IMR-90 (cell line): ENCODE measurements at regions not wholly inside any gene's neighbourhood (a gene's known extent, or its start where the extent isn't known, plus 50 kb on each side); places are given as distances from the start of the nearest gene placed in this dataset.

Experiments used
- ATAC-seq: fragments of 200-7000 bp; cut with Tn5 transposase; 2 replicates; pipeline ENCODE4 v1.9.1; 2020; ENCODE audit warnings: low read depth, mild to moderate bottlenecking, moderate library complexity
- BruUV-seq: library from RNA; stranded (reverse); fragments of 400-500 nt; replicated peaks from 2 replicates; lab custom pipeline; 2021; lab: Mats Ljungman, UMichigan
- CTCF ChIA-PET: fragments of 300-600 bp; formaldehyde crosslinking; extraction: SDS; loops from one replicate; lab custom pipeline; 2021; ENCODE audit warnings: antibody characterized with exemption; lab: Yijun Ruan, JAX
- POLR2A ChIA-PET: fragments of 300-600 bp; sonication (Branson Sonifier 250); formaldehyde crosslinking; loops from one replicate; lab custom pipeline; 2022; ENCODE audit warnings: antibody characterized with exemption; ENCODE audit not compliant: unreplicated experiment; lab: Charles Lee
- DNase-seq: peaks from one replicate; pipeline ENCODE4 v3.0.0; 2013
- H2AFZ ChIP-seq: replicated peaks from 2 replicates; pipeline ENCODE3; 2013; ENCODE audit warnings: low read length, mild to moderate bottlenecking; ENCODE audit not compliant: poor library complexity
- H2AK5ac ChIP-seq: 2 replicates; pipeline ENCODE4 v1.6.1; 2013; ENCODE audit warnings: low read depth, low read length, inconsistent platforms
- H2AK9ac ChIP-seq: replicated peaks from 2 replicates; pipeline ENCODE3; 2013; ENCODE audit warnings: mild to moderate bottlenecking, low read depth, low read length, moderate library complexity; ENCODE audit not compliant: poor library complexity
- H2BK120ac ChIP-seq: 2 replicates; pipeline ENCODE4 v1.6.1; 2013; ENCODE audit warnings: low read depth, low read length, inconsistent platforms
- H2BK15ac ChIP-seq: 3 replicates; pipeline ENCODE4 v1.6.1; 2013; ENCODE audit warnings: low read depth, low read length, inconsistent platforms
- H2BK20ac ChIP-seq: 2 replicates; pipeline ENCODE4 v1.6.1; 2013; ENCODE audit warnings: low read depth, mild to moderate bottlenecking, inconsistent platforms, low read length, moderate library complexity
- H2BK5ac ChIP-seq: 2 replicates; pipeline ENCODE4 v1.6.1; 2013; ENCODE audit warnings: mild to moderate bottlenecking, low read depth, low read length, inconsistent platforms; ENCODE audit not compliant: poor library complexity, severe bottlenecking
- H3K14ac ChIP-seq: replicated peaks from 2 replicates; pipeline ENCODE4 v1.6.1; 2013; ENCODE audit warnings: low read depth, low read length, inconsistent platforms
- H3K18ac ChIP-seq: 2 replicates; pipeline ENCODE4 v1.6.1; 2013; ENCODE audit warnings: low read depth, low read length, control low read depth
- H3K23ac ChIP-seq: 2 replicates; pipeline ENCODE4 v1.6.1; 2013; ENCODE audit warnings: low read depth, low read length, inconsistent platforms
- H3K27ac ChIP-seq: 2 replicates; pipeline ENCODE4 v1.5.1; 2013; ENCODE audit warnings: mild to moderate bottlenecking, control low read depth, low read length; ENCODE audit not compliant: insufficient read depth
- H3K27me3 ChIP-seq: 2 replicates; pipeline ENCODE4 v1.6.1; 2013; ENCODE audit warnings: low read length; ENCODE audit not compliant: control insufficient read depth, insufficient read depth
- H3K36me3 ChIP-seq: 2 replicates; pipeline ENCODE4 v1.6.1; 2013; ENCODE audit warnings: low read length, mixed read lengths; ENCODE audit not compliant: control insufficient read depth, insufficient read depth
- H3K4ac ChIP-seq: 2 replicates; pipeline ENCODE4 v1.6.1; 2013; ENCODE audit warnings: low read depth, low read length, inconsistent platforms
- H3K4me1 ChIP-seq: 2 replicates; pipeline ENCODE4 v1.6.1; 2013; ENCODE audit warnings: low read length, mixed read lengths; ENCODE audit not compliant: control insufficient read depth, insufficient read depth
- H3K4me2 ChIP-seq: 2 replicates; pipeline ENCODE4 v1.6.1; 2013; ENCODE audit warnings: low read depth, mild to moderate bottlenecking, control low read depth, low read length, moderate library complexity
- H3K4me3 ChIP-seq: 2 replicates; pipeline ENCODE4 v1.5.1; 2013; ENCODE audit warnings: low read depth, mild to moderate bottlenecking, control low read depth, low read length, moderate library complexity; ENCODE audit not compliant: insufficient read depth
- H3K56ac ChIP-seq: 2 replicates; pipeline ENCODE4 v1.6.1; 2013; ENCODE audit warnings: low read length, inconsistent platforms; ENCODE audit not compliant: insufficient read depth; ENCODE audit errors: extremely low read depth
- H3K79me1 ChIP-seq, 2 experiments: 2 replicates each; pipeline ENCODE4 v1.6.1; 2013; ENCODE audit warnings: low read length in 2 of 2, inconsistent platforms in 1 of 2, low read depth in 1 of 2
- H3K9ac ChIP-seq: 2 replicates; pipeline ENCODE4 v1.6.1; 2013; ENCODE audit warnings: low read depth, low read length, control low read depth
- H3K9me1 ChIP-seq: 2 replicates; pipeline ENCODE4 v1.6.1; 2013; ENCODE audit warnings: low read length, inconsistent platforms; ENCODE audit not compliant: insufficient read depth
- H3K9me3 ChIP-seq: 2 replicates; pipeline ENCODE4 v1.6.1; 2013; ENCODE audit warnings: low read length; ENCODE audit not compliant: control insufficient read depth, insufficient read depth
- H4K20me1 ChIP-seq: 2 replicates; pipeline ENCODE4 v1.6.1; 2013; ENCODE audit warnings: low read length, inconsistent platforms; ENCODE audit not compliant: insufficient read depth
- H4K5ac ChIP-seq: 2 replicates; pipeline ENCODE4 v1.6.1; 2013; ENCODE audit warnings: mild to moderate bottlenecking, low read depth, low read length, control low read depth
- H4K8ac ChIP-seq, 2 experiments: 2 replicates each; pipeline ENCODE4 v1.6.1; 2013; ENCODE audit warnings: low read depth in 2 of 2, low read length in 2 of 2, control low read depth in 1 of 2, inconsistent platforms in 1 of 2
- H4K91ac ChIP-seq: 2 replicates; pipeline ENCODE4 v1.6.1; 2013; ENCODE audit warnings: low read depth, low read length, inconsistent platforms; ENCODE audit not compliant: insufficient read depth
- BHLHE40 ChIP-seq: fragments of 150-350 bp; IDR thresholded peaks from 2 replicates; pipeline ENCODE4 v1.6.1; 2016; ENCODE audit warnings: mild to moderate bottlenecking, low read depth, low read length
- CEBPB ChIP-seq: IDR thresholded peaks from 2 replicates; pipeline ENCODE4 v1.6.1; 2012; ENCODE audit warnings: low read depth, low read length, improper control_type of control experiment
- CHD1 ChIP-seq: IDR thresholded peaks from 2 replicates; pipeline ENCODE4 v1.6.1; 2012; ENCODE audit warnings: low read depth, low read length, improper control_type of control experiment
- CTCF ChIP-seq: conservative IDR thresholded peaks from 2 replicates; pipeline ENCODE4 v1.5.1; 2012; ENCODE audit warnings: mild to moderate bottlenecking, low read depth, low read length, improper control_type of control experiment
- ELK1 ChIP-seq: fragments of 150-350 bp; IDR thresholded peaks from 2 replicates; pipeline ENCODE4 v1.6.1; 2016; ENCODE audit warnings: low read depth, mild to moderate bottlenecking, low read length, moderate library complexity, borderline replicate concordance
- FOS ChIP-seq: fragments of 150-350 bp; IDR thresholded peaks from 2 replicates; pipeline ENCODE4 v1.6.1; 2016; ENCODE audit warnings: low read depth, low read length
- MAFK ChIP-seq: IDR thresholded peaks from 2 replicates; pipeline ENCODE4 v1.6.1; 2012; ENCODE audit warnings: low read depth, low read length, improper control_type of control experiment
- MAZ ChIP-seq: IDR thresholded peaks from 2 replicates; pipeline ENCODE4 v1.6.1; 2012; ENCODE audit warnings: low read depth, mild to moderate bottlenecking, low read length, improper control_type of control experiment, moderate library complexity, borderline replicate concordance
- MXI1 ChIP-seq: IDR thresholded peaks from 2 replicates; pipeline ENCODE4 v1.6.1; 2012; ENCODE audit warnings: low read depth, mild to moderate bottlenecking, low read length, moderate library complexity, borderline replicate concordance
- NFE2L2 ChIP-seq: fragments of 150-350 bp; IDR thresholded peaks from 2 replicates; pipeline ENCODE4 v1.6.1; 2016; ENCODE audit warnings: low read depth, mild to moderate bottlenecking, low read length
- POLR2A ChIP-seq: IDR thresholded peaks from 2 replicates; pipeline ENCODE4 v1.6.1; 2012; ENCODE audit warnings: mild to moderate bottlenecking, low read depth, low read length
- RAD21 ChIP-seq: IDR thresholded peaks from 2 replicates; pipeline ENCODE4 v1.6.1; 2012; ENCODE audit warnings: low read length, improper control_type of control experiment
- RCOR1 ChIP-seq: IDR thresholded peaks from 2 replicates; pipeline ENCODE4 v1.6.1; 2012; ENCODE audit warnings: mild to moderate bottlenecking, low read length, improper control_type of control experiment; ENCODE audit not compliant: insufficient replicate concordance
- RFX5 ChIP-seq: IDR thresholded peaks from 2 replicates; pipeline ENCODE4 v1.8.0; 2012; ENCODE audit warnings: low read depth, mild to moderate bottlenecking, low read length, moderate library complexity
- USF2 ChIP-seq: fragments of 150-350 bp; IDR thresholded peaks from 2 replicates; pipeline ENCODE4 v1.6.1; 2017; ENCODE audit warnings: mild to moderate bottlenecking, antibody characterized with exemption, low read length, low read depth
- WGBS, 2 experiments: methylation state at CpG; one replicate each; pipeline versions ENCODE4 v1.1.5 to v1.1.7; 2013; ENCODE audit warnings: missing lambda C conversion rate in 2 of 2; ENCODE audit not compliant: insufficient read length in 1 of 2; ENCODE audit errors: extremely low coverage in 2 of 2; 5-methylcytosine and 5-hydroxymethylcytosine counted together
- dilution Hi-C: fragments of 300-500 bp; cut with HindIII; formaldehyde crosslinking; loops from one replicate; pipeline ENCODE4 v1.14.3; 2018; ENCODE audit warnings: low sequenced_read_pairs; ENCODE audit not compliant: unreplicated experiment
- in situ Hi-C: fragments of 300-500 bp; cut with MboI; formaldehyde crosslinking; loops from 3 replicates; pipeline ENCODE4 v1.14.3; 2019; ENCODE audit warnings: low sequenced_read_pairs, inconsistent platforms, mixed read lengths
- intact Hi-C: fragments of 100-400 bp; cut with micrococcal nuclease; formaldehyde crosslinking; loops from 2 replicates; pipeline ENCODE4 v1.10.0; 2022

- Histone ChIP-seq H3K36me3 (no peaks in the 10 kb centered on the region), H3K27ac (no peak overlapping the region), H2AFZ (no peak overlapping the region), H2BK120ac (no peak overlapping the region), H4K91ac (no peak overlapping the region), H3K9me1 (no peaks in the 10 kb centered on the region), H2BK20ac (no peak overlapping the region), H3K18ac (no peak overlapping the region), H3K56ac (no peak overlapping the region), H4K20me1 (no peaks in the 10 kb centered on the region), H2BK15ac (no peak overlapping the region), H3K4me1 (no peaks in the 10 kb centered on the region), H3K23ac (no peak overlapping the region), H3K4me2 (no peak overlapping the region), H3K4ac (no peak overlapping the region), H3K79me1 (no peaks in the 10 kb centered on the region), H3K27me3 (no peaks in the 10 kb centered on the region), H4K8ac (no peak overlapping the region), H2AK5ac (no peak overlapping the region), H3K4me3 (no peak overlapping the region), H4K5ac (no peak overlapping the region), H3K14ac (no peak overlapping the region), H3K9me3 (no peaks in the 10 kb centered on the region), H2BK5ac (no peak overlapping the region), H3K9ac (no peak overlapping the region), H2AK9ac (no peak overlapping the region)
- WGBS, 2 experiments, result 100% methylated on average over 1 of the region's 12 CpGs; no CpG with 5 or more reads in 1 of the 2 experiments
- dilution Hi-C loops (no loop called here), intact Hi-C loops (no loop called here), in situ Hi-C loops (no loop called here)
- POLR2A ChIA-PET, result no interaction called here
- no peak for ATAC-seq
- CTCF ChIA-PET, result no interaction called here
- no peak for DNase-seq
- BruUV-seq, result no TSS peak
- TF ChIP-seq ELK1 (no peak), CTCF (no peak), RAD21 (no peak), MAFK (no peak), USF2 (no peak), MXI1 (no peak), BHLHE40 (no peak), NFE2L2 (no peak), RCOR1 (no peak), CEBPB (no peak), FOS (no peak), POLR2A (no peak), MAZ (no peak), CHD1 (no peak), RFX5 (no peak)
Observed at GRCh38 chr2:175575346-175576258, 394.1 kb upstream of the ATP5MC3 start.
